ENCODE measurements at regions not wholly inside any gene's neighbourhood (a gene's known extent, or its start where the extent isn't known, plus 50 kb on each side); places are given as distances from the start of the nearest gene placed in this dataset.

DNA sequence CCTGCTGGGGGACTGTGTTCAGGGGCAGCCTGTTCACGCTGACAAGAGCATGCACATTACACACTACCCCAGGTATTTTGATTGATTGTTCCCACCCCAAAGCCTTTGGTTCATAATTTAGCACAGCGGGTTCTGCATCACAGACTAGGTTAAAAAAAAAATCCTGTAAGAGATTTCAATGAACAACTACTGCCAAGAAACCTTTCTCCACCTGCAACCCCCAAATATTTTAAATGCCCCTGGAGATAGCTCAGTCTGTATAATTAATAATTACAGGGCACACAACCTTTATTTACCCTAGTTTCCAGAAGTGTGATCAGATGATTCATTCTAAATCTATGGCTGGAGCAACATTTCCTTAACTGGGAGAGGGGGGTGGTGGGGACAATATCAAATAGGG is 87.6 kb downstream of the NR2F2 start:
- TF ChIP-seq POLR2A (IDR thresholded peaks at IDR 0.05; ENCODE audit: insufficient read depth in 1 of 2, low read depth in 2 of 2, low read length in 2 of 2) (no peak), HMGXB4 (CRISPR knock-in tag; IDR thresholded peaks at IDR 0.05; ENCODE audit: borderline replicate concordance in 1 of 2, low read depth in 1 of 2) (no peak), SKIL (CRISPR knock-in tag; IDR thresholded peaks at IDR 0.05; ENCODE audit: borderline replicate concordance) (no peak), MAFK (conservative IDR thresholded peaks at IDR 0.05 in 1 of 2, IDR thresholded peaks at IDR 0.05 in 1 of 2; ENCODE audit: low read length in 2 of 2) (no peak), EZH2 (conservative IDR thresholded peaks at IDR 0.05; ENCODE audit: low read depth, low read length) (no peak), NFAT5 (CRISPR knock-in tag; IDR thresholded peaks at IDR 0.05) (no peak), PHF21A (CRISPR knock-in tag; IDR thresholded peaks at IDR 0.05) (no peak), MTF1 (CRISPR knock-in tag; IDR thresholded peaks at IDR 0.05) (no peak), ZNF567 (CRISPR knock-in tag; IDR thresholded peaks at IDR 0.05; ENCODE audit: borderline replicate concordance) (no peak), PLSCR1 (CRISPR knock-in tag; IDR thresholded peaks at IDR 0.05; ENCODE audit: borderline replicate concordance) (no peak)

All from HepG2 (cell line).